Brain microvascular endothelial cell (primary cell): ENCODE measurements at regions not wholly inside any gene's neighbourhood (a gene's known extent, or its start where the extent isn't known, plus 50 kb on each side); places are given as distances from the start of the nearest gene placed in this dataset.

ENCODE experiments used
- DNase-seq: peaks from one replicate; pipeline ENCODE4 v3.0.0-alpha.2; 2020
- H3K27ac ChIP-seq: fragments of 250-450 bp; sonication (Bioruptor Pico); 2 replicates; pipeline ENCODE4 v1.5.1; 2020; ENCODE audit warnings: mild to moderate bottlenecking, moderate library complexity
- H3K27me3 ChIP-seq: fragments of 250-450 bp; sonication (Bioruptor Pico); replicated peaks from 2 replicates; pipeline ENCODE4 v1.5.1; 2020; ENCODE audit warnings: mild to moderate bottlenecking
- H3K36me3 ChIP-seq: fragments of 250-450 bp; sonication (Bioruptor Pico); replicated peaks from 2 replicates; pipeline ENCODE4 v1.5.1; 2020; ENCODE audit warnings: mild to moderate bottlenecking
- H3K4me3 ChIP-seq: 2 replicates; pipeline ENCODE4 v1.5.1; 2011; ENCODE audit warnings: low read depth, mild to moderate bottlenecking, control low read depth, low read length, moderate library complexity
- in situ Hi-C: cut with HindIII; loops from 2 replicates; pipeline ENCODE4 v1.10.0; 2017; ENCODE audit warnings: low sequenced_read_pairs, low pct_ligation_motif_present
- TF ChIP-seq, protein P1 (sequence below): IDR thresholded peaks from 2 replicates; pipeline ENCODE4 v1.5.1; 2011; ENCODE audit warnings: low read depth, mild to moderate bottlenecking, moderate library complexity, low read length, control low read depth, inconsistent platforms; ENCODE audit errors: missing control alignments

DNA sequence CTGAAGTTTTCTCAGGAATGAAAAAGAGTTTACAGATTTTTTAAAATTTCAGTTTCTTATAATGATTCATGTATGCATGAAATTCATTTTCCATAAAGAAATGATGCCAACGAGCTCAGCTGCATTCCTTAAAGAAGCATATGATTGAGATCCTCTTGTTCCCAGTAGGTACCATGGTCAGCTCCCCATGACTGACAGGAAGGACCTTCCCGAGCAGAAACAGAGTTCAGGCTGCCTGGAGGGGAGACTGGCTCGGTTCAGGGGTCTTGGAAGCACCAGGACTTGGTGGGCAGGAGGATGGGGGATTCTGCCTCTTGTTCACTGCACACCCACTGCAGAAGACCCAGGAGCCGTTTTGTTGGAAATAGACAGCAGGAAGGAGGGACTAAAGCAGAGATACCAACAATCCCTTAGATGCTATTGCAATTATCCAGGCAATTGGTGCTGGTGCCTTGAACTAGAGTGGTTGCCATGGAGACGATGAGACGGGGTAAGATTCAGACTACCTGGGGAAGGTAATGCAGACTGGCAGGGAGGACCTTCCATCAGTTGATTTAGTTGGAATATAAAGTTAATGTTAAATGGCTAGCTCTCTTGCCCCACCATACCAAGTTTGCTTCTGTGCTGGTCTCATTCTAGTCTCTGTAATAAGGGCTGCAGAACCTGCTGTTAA is 447.8 kb downstream of the MTRR start:
- Histone ChIP-seq H3K27me3 (no peaks in the 10 kb centered on the region), H3K4me3 (no peak overlapping the region), H3K36me3 (no peaks in the 10 kb centered on the region), H3K27ac (no peak overlapping the region)
- TF ChIP-seq, protein P1, sequence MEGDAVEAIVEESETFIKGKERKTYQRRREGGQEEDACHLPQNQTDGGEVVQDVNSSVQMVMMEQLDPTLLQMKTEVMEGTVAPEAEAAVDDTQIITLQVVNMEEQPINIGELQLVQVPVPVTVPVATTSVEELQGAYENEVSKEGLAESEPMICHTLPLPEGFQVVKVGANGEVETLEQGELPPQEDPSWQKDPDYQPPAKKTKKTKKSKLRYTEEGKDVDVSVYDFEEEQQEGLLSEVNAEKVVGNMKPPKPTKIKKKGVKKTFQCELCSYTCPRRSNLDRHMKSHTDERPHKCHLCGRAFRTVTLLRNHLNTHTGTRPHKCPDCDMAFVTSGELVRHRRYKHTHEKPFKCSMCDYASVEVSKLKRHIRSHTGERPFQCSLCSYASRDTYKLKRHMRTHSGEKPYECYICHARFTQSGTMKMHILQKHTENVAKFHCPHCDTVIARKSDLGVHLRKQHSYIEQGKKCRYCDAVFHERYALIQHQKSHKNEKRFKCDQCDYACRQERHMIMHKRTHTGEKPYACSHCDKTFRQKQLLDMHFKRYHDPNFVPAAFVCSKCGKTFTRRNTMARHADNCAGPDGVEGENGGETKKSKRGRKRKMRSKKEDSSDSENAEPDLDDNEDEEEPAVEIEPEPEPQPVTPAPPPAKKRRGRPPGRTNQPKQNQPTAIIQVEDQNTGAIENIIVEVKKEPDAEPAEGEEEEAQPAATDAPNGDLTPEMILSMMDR = no peak
- DNase-seq = no peak
- in situ Hi-C loops = no loop called here

DNA sequence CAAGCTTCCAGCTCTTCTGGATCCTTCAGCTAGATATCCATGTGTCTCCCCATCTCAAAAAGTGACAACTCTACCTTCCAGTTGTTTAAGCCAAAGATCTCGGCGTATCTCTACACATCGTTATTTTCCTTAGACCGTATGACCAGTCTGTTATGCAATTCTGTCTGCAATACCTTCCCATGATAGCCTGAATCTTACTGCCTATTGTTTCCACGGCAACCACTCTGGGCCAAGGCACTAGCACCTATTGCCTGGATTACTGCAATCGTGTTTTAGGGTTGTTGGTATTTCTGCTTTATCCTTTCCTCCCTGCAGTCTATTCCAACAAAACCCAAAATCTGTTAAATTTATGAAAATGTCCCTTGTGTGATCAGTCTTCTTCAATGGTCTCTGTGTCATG is 448.4 kb downstream of the MTRR start:
- TF ChIP-seq, protein P1 = no peak
- Histone ChIP-seq H3K27ac (no peak overlapping the region), H3K4me3 (no peak overlapping the region), H3K27me3 (no peaks in the 10 kb centered on the region), H3K36me3 (no peaks in the 10 kb centered on the region)
- DNase-seq = no peak
- in situ Hi-C loops = no loop called here

DNA sequence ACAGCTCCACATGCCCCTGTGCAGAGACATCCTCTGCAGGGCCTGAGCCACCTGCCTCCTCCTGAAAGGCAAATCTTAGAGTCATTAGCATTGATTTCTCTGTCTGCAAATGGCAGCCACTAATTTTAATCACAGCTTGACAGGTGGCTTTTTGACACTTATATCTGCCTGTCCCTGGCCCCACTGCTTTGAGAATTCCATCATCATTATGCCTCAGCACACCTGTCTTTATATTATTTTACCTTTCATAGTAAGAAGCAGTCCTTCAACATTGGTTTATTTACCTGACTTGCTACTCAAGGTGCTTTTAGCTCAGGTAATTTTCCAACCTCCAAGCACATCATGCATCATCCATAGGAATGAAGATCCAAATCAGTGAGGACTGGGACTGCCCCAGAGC is 451.3 kb downstream of the MTRR start:
- Histone ChIP-seq H3K27ac (no peak overlapping the region), H3K36me3 (no peaks in the 10 kb centered on the region), H3K27me3 (no peaks in the 10 kb centered on the region), H3K4me3 (no peak overlapping the region)
- in situ Hi-C loops = no loop called here
- no peak for DNase-seq
- TF ChIP-seq, protein P1 = no peak

DNA sequence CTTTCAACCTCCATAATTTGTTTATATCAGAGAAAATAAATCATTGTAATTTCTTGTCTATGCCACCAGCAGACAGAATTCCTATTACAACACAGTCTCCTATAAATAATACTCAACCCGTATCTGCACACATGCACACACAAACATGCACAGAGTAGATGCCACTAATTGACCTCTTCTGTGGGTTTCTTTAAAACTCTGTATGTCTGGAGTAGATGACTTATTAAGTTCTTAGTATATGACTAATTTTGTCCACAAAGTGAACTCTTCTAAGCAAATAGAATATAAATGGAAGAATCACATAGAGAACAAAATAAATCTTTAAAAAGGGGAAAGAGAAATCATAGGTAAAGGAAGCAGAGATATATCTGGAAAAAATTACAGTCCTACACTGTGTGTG is 452.3 kb downstream of the MTRR start:
- TF ChIP-seq, protein P1 = no peak
- Histone ChIP-seq H3K4me3 (no peak overlapping the region), H3K27me3 (no peaks in the 10 kb centered on the region), H3K36me3 (no peaks in the 10 kb centered on the region), H3K27ac (no peak overlapping the region)
- no peak for DNase-seq
- in situ Hi-C loops = no loop called here

DNA sequence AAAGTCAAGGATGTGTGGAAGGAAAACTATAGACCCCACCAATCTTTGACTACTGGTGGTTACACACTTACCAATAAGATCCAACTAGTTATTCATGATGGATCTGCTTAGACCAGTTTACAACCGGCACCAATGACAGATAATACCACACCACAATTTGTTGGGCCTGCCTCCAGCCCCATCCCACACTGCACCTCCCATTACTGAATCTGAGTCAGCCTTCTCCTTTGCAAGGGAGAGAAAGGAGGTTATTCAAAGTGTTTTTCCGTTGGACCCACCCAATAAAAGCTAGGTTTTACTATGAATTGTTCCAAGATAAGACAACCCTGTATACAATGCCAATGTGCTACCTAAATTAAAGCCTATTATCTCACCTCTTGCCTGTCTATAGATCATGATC is 453.5 kb downstream of the MTRR start:
- no peaks in the 10 kb centered on the region for H3K36me3 ChIP-seq
- in situ Hi-C loops = no loop called here
- no peak for DNase-seq
- TF ChIP-seq, protein P1 = no peak
- H3K4me3 ChIP-seq = no peak overlapping the region
- H3K27me3 ChIP-seq = no peaks in the 10 kb centered on the region
- no peak overlapping the region for H3K27ac ChIP-seq

DNA sequence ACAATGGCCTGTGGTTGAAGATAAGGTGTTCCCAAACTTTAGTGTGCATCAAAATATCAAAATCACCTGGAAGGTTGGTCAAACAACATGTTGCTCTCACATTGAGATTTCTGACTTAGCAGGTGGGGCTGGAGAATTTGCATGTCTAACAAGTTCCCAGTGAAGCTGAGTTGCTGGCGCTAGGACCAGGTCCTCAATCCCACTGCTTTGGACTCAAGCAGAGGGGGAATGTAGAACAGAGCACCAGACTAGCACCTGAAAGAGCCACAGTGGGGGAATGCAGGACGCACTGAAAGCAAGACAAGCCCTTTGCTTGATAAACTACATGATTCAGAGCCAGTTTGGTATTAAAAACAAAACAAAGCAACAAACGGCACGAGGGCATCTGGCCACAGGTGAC is 458.1 kb downstream of the MTRR start:
- TF ChIP-seq, protein P1 = no peak
- Histone ChIP-seq H3K36me3 (no peaks in the 10 kb centered on the region), H3K27me3 (no peaks in the 10 kb centered on the region), H3K27ac (no peak overlapping the region), H3K4me3 (no peak overlapping the region)
- no peak for DNase-seq
- in situ Hi-C loops = no loop called here
